BJ (cell line): ENCODE measurements at regions not wholly inside any gene's neighbourhood (a gene's known extent, or its start where the extent isn't known, plus 50 kb on each side); places are given as distances from the start of the nearest gene placed in this dataset.
A peak's percentile ranks its signal among the peaks of the same experiment; 100 is the strongest.

Source experiments
- CTCF ChIA-PET: fragments of 350-600 bp; formaldehyde crosslinking; extraction: SDS; loops from one replicate; lab custom pipeline; 2021; ENCODE audit warnings: antibody characterized with exemption, inconsistent platforms; lab: Yijun Ruan, JAX
- POLR2A ChIA-PET: fragments of 300-600 bp; sonication (Branson Sonifier 250); formaldehyde crosslinking; extraction: SDS; loops from one replicate; lab custom pipeline; 2021; ENCODE audit warnings: antibody characterized with exemption; lab: Charles Lee
- DNase-seq: peaks from one replicate; pipeline ENCODE4 v3.0.0-alpha.2; 2011; ENCODE audit warnings: low read depth
- H3K27me3 ChIP-seq: 2 replicates; pipeline ENCODE4 v1.6.0; 2011; ENCODE audit warnings: low read length; ENCODE audit not compliant: control insufficient read depth, insufficient read depth
- H3K36me3 ChIP-seq: 2 replicates; pipeline ENCODE4 v1.5.1; 2011; ENCODE audit warnings: low read length; ENCODE audit not compliant: control insufficient read depth, insufficient read depth
- H3K4me3 ChIP-seq: 2 replicates; pipeline ENCODE4 v1.5.1; 2011; ENCODE audit warnings: low read depth, mild to moderate bottlenecking, control low read depth, low read length
- CTCF ChIP-seq: IDR thresholded peaks from 2 replicates; pipeline ENCODE4 v1.5.1; 2011; ENCODE audit warnings: low read depth, mild to moderate bottlenecking, control low read depth, inconsistent platforms, low read length, moderate library complexity; ENCODE audit not compliant: insufficient read depth

- POLR2A ChIA-PET: no interaction called here
These were observed 333.4 kb upstream of the AADAT start for GRCh38 chr4:170423137-170423536.

GRCh38 chr4:170420255-170420693, 330.5 kb upstream of the AADAT start:
- DNase-seq: no peak
- Histone ChIP-seq H3K36me3 (no peaks in the 10 kb centered on the region), H3K4me3 (no peak overlapping the region), H3K27me3 (no peaks in the 10 kb centered on the region)
- TF ChIP-seq CTCF: no peak
- ChIA-PET CTCF (no interaction called here), POLR2A (no interaction called here)

More at GRCh38 chr4:170423137-170423536, 333.4 kb upstream of the AADAT start:
- peak; percentile 47 for DNase-seq
- H3K4me3 ChIP-seq: no peak overlapping the region
- H3K36me3 ChIP-seq: no peaks in the 10 kb centered on the region
- CTCF ChIA-PET: no interaction called here
- no peaks in the 10 kb centered on the region for H3K27me3 ChIP-seq
- TF ChIP-seq CTCF: no peak

- TF ChIP-seq CTCF: no peak
- Histone ChIP-seq H3K27me3 (no peaks in the 10 kb centered on the region), H3K4me3 (no peak overlapping the region), H3K36me3 (no peaks in the 10 kb centered on the region)
- POLR2A ChIA-PET: no interaction called here
- CTCF ChIA-PET: no interaction called here
- no peak for DNase-seq
These were observed 325.2 kb upstream of the AADAT start for GRCh38 chr4:170414961-170415360.

- H3K4me3 ChIP-seq: no peak overlapping the region
- POLR2A ChIA-PET: no interaction called here
- H3K27me3 ChIP-seq: no peaks in the 10 kb centered on the region
- no peak for TF ChIP-seq CTCF
- no peak for DNase-seq
- CTCF ChIA-PET: no interaction called here
- H3K36me3 ChIP-seq: no peaks in the 10 kb centered on the region
These were observed 324.6 kb upstream of the AADAT start for GRCh38 chr4:170414360-170414759.

GRCh38 chr4:170413951-170414350, 324.2 kb upstream of the AADAT start:
- no peak for DNase-seq
- Histone ChIP-seq H3K4me3 (no peak overlapping the region), H3K36me3 (no peaks in the 10 kb centered on the region), H3K27me3 (no peaks in the 10 kb centered on the region)
- TF ChIP-seq CTCF: no peak
- ChIA-PET POLR2A (no interaction called here), CTCF (no interaction called here)
